ENCODE measurements at regions not wholly inside any gene's neighbourhood (a gene's known extent, or its start where the extent isn't known, plus 50 kb on each side); places are given as distances from the start of the nearest gene placed in this dataset.

GRCh38 chr5:173669483-173669882 is 53.0 kb upstream of the BOD1 start:
- CTCF ChIA-PET (ENCODE audit: partially characterized antibody) = interaction anchor here (1.0 to 1.9 kb wide), 2 partner anchors 54 to 304 kb away, joined by 5 read pairs; no protein-coding TSS in a partner anchor
- POLR2A ChIA-PET (ENCODE audit: partially characterized antibody) = interaction anchor here (1.6 to 3.2 kb wide), 4 partner anchors 13 to 294 kb away, joined by 3 to 8 read pairs (median 5); no protein-coding TSS in a partner anchor

More at GRCh38 chr5:173669483-173669882, 53.0 kb upstream of the BOD1 start:
- Histone ChIP-seq H3K14ac (ENCODE audit: insufficient read length) (no peak overlapping the region), H3K4me2 (ENCODE audit: insufficient read depth in 1 of 2, low read depth in 2 of 2, low read length in 2 of 2) (peak overlapping the region; percentile 35 to 45; a peak in 3 of 4 replicates), H2BK15ac (ENCODE audit: low read length) (no peak overlapping the region), H3K23ac (ENCODE audit: insufficient read length) (no peak overlapping the region), H3K79me1 (ENCODE audit: low read depth, low read length) (no peaks in the 10 kb centered on the region), H2BK120ac (replicated peaks; ENCODE audit: low read depth, low read length) (peak overlapping the region; percentile 95), H3K36me3 (ENCODE audit: control insufficient read depth in 2 of 4, insufficient read depth in 4 of 4, low read length in 3 of 4) (peaks cover 0 to 4% (median 0%) of the 10 kb centered on the region in 4 experiments; a peak in 1 of 8 replicates), H3K4me3 (ENCODE audit: extremely low read depth in 1 of 4, insufficient read depth in 2 of 4, low read depth in 3 of 4, low read length in 4 of 4) (no peak overlapping the region), H3K4ac (replicated peaks; ENCODE audit: insufficient read length, low read depth, low read length) (peak overlapping the region; percentile 86), H3K4me1 (replicated peaks in 1 of 4; ENCODE audit: control insufficient read depth in 3 of 4, insufficient read depth in 4 of 4, low read length in 3 of 4) (peaks cover 5 to 16% (median 8%) of the 10 kb centered on the region in 4 experiments; a peak in 5 of 7 replicates), H3K27me3 (replicated peaks in 1 of 4; ENCODE audit: control insufficient read depth in 3 of 4, extremely low read depth in 1 of 4, insufficient read depth in 3 of 4, low read length in 3 of 4) (no peaks in the 10 kb centered on the region), H4K91ac (replicated peaks; ENCODE audit: insufficient read length, low read length) (peak overlapping the region; percentile 99), H4K5ac (ENCODE audit: insufficient read length, low read depth, low read length) (peak overlapping the region; percentile 84), H4K8ac (ENCODE audit: extremely low read depth, insufficient read depth, low read length) (no peak overlapping the region; the same call in 1 of the 2 replicates), H4K20me1 (replicated peaks in 1 of 2; ENCODE audit: control insufficient read depth in 1 of 2, insufficient read depth in 2 of 2, low read length in 2 of 2) (no peaks in the 10 kb centered on the region), H3K23me2 (ENCODE audit: low read depth, low read length) (peaks cover 3% of the 10 kb centered on the region; the same call in 1 of the 2 replicates), H2BK12ac (ENCODE audit: low read depth, low read length) (peak overlapping the region; percentile 41; the same call in 1 of the 2 replicates), H2AK5ac (ENCODE audit: low read depth, low read length) (0 out of 2 replicates have a peak overlapping the region, but pooled peaks have one; percentile 11), H2BK5ac (ENCODE audit: low read depth, low read length) (peak overlapping the region; percentile 99; the same call in 1 of the 2 replicates), H3K27ac (ENCODE audit: low read depth, low read length) (peak overlapping the region; percentile 68; the same call in 1 of the 2 replicates), H2BK20ac (ENCODE audit: low read length) (peak overlapping the region; percentile 100), H3K9me3 (ENCODE audit: insufficient read depth in 2 of 2, low read depth in 1 of 2, low read length in 1 of 2) (peaks cover 13 to 18% of the 10 kb centered on the region in 2 experiments), H3K9ac (replicated peaks in 1 of 4; ENCODE audit: extremely low read depth in 1 of 4, low read depth in 3 of 4, low read length in 3 of 4) (no peak overlapping the region), H3K18ac (ENCODE audit: extremely low read depth, low read length) (peak overlapping the region; percentile 53), H2AFZ (ENCODE audit: low read length) (no peak overlapping the region), H3K79me2 (ENCODE audit: control insufficient read depth in 1 of 2, insufficient read depth in 2 of 2, low read length in 2 of 2) (no peaks in the 10 kb centered on the region), H3K56ac (replicated peaks; ENCODE audit: insufficient read length, low read depth, low read length) (peak overlapping the region; percentile 69)
- 20% methylated on average over 3 of the region's 3 CpGs; no CpG with 5 or more reads in 1 of the 2 experiments for WGBS, 2 experiments (ENCODE audit: extremely low coverage in 1 of 2, insufficient coverage in 1 of 2, insufficient read length in 1 of 2, insufficient replicate concordance in 2 of 2, low coverage in 1 of 2, low lambda C conversion rate in 2 of 2, missing lambda C conversion rate in 1 of 2)
- FAIRE-seq = peak; percentile 39
- TF ChIP-seq BACH1 (IDR thresholded peaks at IDR 0.05; ENCODE audit: low read length) (no peak), MAX (IDR thresholded peaks at IDR 0.05) (peak; percentile 85), POLR2A (IDR thresholded peaks at IDR 0.05; ENCODE audit: control extremely low read depth in 1 of 2, low read depth in 2 of 2, low read length in 2 of 2) (no peak), KDM5A (IDR thresholded peaks at IDR 0.05; ENCODE audit: low read length) (no peak), RAD21 (IDR thresholded peaks at IDR 0.05 in 1 of 2, conservative IDR thresholded peaks at IDR 0.05 in 1 of 2; ENCODE audit: low read depth in 2 of 2, low read length in 2 of 2) (no peak), E2F6 (IDR thresholded peaks at IDR 0.05) (peak; percentile 86; the same call in 1 of the 2 replicates), RNF2 (IDR thresholded peaks at IDR 0.05; ENCODE audit: borderline replicate concordance, low read depth, low read length, missing control alignments, poor library complexity, severe bottlenecking) (no peak), KDM1A (IDR thresholded peaks at IDR 0.05; ENCODE audit: borderline replicate concordance, low read length) (peak; percentile 5; the same call in 1 of the 2 replicates), SIN3A (conservative IDR thresholded peaks at IDR 0.05 in 1 of 2, IDR thresholded peaks at IDR 0.05 in 1 of 2; ENCODE audit: low read depth in 1 of 2, low read length in 2 of 2) (no peak), JUND (IDR thresholded peaks at IDR 0.05; ENCODE audit: low read length) (no peak), PHF8 (conservative IDR thresholded peaks at IDR 0.05; ENCODE audit: low read depth, low read length) (no peak), CEBPB (IDR thresholded peaks at IDR 0.05; ENCODE audit: low read depth, low read length) (no peak)
- no peak for DNase-seq (ENCODE audit: low read depth in 1 of 2, low spot score in 2 of 2)
